NCI-H524 (cell line): ENCODE measurements at regions not wholly inside any gene's neighbourhood (a gene's known extent, or its start where the extent isn't known, plus 50 kb on each side); places are given as distances from the start of the nearest gene placed in this dataset.

Experiments
- DNase-seq, 2 experiments: peaks; one replicate each; lab custom pipeline; 2025; lab: John Stamatoyannopoulos, UW

- no peak for DNase-seq
Observed at GRCh38 chr4:115343171-115343570, 229.8 kb upstream of the NDST4 start.

GRCh38 chr4:115334736-115335411 lies 221.5 kb upstream of the NDST4 start:
- no peak for DNase-seq

- no peak for DNase-seq
Observed at GRCh38 chr4:115332078-115332477, 218.7 kb upstream of the NDST4 start.

- no peak for DNase-seq
Observed at GRCh38 chr4:115331241-115331640, 217.8 kb upstream of the NDST4 start.

DNA sequence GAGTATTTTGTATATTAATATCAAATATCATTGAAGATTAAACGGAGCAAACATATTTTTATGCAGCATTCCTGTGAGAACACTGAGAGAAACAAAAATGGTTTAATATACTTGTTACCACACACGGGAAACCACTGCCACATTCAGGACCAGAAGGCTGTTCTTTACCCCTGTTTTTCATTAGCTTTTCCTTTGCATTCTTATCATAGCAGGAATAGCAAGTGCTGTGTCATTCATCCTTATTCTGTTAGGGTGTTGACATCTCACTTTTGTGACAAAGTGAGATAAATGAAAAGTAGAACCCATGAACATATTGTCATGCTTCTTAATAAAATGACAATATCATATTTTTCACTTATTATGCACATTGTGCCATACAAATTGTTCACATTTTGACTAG lies 212.4 kb upstream of the NDST4 start:
- DNase-seq = no peak

DNA sequence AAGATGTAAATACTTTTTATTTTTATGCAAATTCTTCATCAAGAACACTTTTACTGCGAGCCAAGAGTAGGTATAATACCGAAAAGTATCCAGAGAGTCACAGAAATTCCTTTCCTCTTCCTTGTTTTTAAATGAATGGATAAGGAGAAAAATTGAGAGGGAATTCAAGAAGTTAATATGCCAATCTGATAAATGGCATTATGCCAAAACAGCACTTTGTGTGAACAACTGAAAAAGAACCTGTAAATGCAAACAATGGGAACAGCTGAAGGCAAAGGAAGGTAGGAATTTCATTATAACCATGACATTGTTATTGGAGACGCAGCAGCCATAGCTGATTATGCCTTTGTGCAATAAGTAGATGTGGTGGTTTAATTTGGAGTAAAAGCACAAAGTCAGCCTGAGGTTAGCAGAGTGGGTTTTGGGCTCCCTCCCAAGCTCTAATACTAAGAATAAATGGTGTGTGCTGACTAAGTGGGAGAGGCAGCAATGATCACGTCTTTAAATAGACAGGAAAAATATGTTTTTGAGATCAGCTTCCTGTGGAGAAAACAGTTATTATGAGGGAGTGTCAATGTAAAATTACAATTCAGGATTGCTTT lies 209.8 kb upstream of the NDST4 start:
- no peak for DNase-seq

DNA sequence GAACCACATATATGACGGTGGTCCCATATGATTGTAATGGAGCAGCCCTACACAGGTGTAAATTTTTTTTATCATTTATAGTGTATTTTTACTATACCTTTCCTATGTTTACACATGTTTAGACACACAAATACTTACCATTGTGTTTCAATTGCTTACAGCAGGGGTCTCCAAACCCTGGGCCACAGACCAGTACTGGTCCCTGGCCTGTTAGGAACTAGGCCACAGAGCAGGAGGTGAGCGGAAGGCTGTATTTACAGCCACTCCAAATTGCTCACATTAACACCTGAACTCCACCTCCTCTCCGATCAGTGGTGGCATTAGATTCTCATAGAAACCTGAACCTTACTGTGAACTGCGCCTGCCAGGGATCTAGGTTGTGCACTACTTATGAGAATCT lies 201.8 kb upstream of the NDST4 start:
- no peak for DNase-seq

- DNase-seq = no peak
Observed at GRCh38 chr4:115310641-115311040, 197.2 kb upstream of the NDST4 start.

- DNase-seq = no peak
Observed at GRCh38 chr4:115294717-115295116, 181.3 kb upstream of the NDST4 start.

DNA sequence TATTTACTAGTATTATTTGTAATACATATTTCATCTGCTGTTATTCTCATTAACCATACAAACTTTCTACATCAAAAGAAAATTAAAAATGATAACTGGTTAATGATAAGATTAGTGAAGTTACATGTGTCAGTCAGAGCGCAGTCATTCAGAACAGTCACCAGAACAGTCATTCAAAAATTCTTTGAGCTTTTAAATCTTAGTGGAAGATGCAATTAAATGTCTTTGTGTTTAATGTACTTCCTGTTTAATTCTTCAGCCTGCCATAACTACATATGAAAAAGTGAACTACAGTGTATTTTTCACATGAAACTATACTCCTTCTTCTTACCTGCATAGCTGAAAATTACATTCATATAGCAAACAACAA lies 179.7 kb upstream of the NDST4 start:
- DNase-seq = no peak

DNA sequence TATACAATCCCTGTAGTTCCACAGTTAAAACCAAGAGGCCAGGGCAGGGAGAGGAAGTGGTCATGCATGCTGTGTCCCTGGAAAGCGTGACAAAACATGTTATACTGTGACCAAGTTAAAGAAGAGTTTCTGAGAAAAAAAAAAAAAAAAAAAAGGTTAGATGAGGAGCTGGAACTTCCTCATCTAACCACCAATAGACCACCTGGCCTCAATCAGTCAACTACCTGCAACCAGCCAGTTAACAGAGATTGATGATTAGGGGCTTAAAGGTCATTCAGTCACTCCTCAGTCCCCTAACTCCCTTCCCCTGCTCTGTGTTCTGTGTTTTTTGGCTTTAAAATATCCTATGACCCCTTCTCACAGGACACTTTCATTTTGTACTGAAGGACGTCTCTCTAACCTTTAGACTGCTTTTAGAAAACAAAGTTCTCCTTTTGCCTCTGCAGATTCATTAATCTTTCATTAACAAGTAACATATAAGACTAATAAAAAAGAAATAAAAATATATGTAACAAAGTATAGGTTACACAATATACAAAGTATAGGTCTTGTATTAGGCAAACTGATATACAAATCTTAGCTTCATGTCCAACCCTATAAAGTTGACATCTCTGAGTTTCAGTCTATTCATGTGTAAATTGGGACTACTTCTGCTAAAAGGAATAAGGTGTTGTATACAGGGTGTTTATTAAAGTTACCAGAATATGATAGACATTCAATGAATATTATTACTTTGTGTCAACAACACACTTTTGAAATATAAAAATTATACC lies 179.1 kb upstream of the NDST4 start:
- DNase-seq = no peak

GRCh38 chr4:115287426-115287825 lies 174.0 kb upstream of the NDST4 start:
- DNase-seq = no peak

DNA sequence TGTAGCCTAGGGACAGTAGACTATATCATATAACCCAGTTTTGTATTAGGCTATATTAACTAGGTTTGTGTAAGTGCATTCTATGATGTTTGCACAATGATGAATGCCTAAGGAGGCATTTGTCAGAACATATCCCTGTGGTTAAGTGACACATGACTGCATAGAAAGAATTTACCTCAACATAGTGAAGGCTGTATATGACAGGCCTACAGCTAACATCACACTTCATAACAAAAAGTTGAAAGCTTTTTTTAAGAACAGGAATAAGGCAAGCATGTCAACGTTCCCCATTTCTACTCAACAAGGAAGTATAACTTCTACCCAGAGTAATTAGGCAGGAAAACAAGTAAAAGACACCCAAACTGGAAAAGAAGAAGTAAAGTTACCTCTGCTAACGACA lies 165.9 kb upstream of the NDST4 start:
- no peak for DNase-seq

DNA sequence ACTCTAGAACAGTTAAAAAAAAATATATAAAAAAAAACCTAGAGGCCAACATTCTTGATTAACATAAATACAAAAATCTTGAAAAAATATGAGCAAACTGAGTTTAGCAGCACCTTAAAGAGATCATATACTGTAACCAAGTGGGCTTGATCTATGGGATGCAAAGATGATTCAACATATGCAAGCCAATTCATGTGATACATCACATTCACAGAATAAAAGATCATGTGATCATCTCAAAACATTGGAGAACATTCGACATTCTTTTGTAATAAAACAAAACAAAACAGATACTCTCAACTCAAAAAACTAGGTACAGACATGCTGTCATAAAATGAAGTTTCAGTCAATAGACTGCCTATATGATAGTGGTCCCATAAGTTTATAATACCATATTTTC lies 165.4 kb upstream of the NDST4 start:
- no peak for DNase-seq

DNA sequence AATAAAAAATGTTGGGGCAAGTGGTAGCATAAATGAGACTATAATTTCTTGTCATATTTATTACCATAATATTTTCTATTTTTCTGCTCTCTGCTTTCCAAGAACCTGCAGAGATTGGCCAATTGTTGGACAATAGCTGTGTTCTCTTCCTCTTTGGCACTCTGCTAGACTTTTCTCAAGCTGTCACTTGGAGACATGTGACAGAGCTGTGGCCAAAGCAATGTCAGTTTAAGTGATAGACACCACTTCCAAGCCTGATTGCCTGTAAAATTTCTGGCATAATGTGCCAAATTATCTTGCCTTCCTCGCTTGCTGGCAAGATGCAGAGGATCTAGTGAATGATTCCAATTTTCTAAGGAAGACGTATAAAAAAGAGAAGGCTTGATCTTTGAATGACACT lies 162.2 kb upstream of the NDST4 start:
- no peak for DNase-seq

DNA sequence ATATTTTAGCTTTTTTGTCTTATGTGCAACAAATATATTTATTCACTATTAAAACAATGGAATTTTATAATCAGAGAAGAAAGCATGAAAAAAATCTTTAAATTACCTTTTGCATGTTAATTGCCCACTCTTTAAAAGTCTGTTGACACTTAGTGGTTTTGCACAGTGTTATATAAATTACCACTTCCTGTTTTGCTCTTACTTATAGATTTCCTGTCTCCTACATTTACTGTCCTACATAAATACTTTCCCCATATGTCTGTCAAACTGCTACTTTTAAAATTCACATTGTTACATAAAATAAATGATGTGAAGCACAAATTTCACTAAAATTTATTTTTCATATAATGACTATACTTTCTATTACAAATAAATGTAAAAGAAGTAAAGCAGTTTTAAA lies 161.1 kb upstream of the NDST4 start:
- no peak for DNase-seq

GRCh38 chr4:115272594-115272993 lies 159.2 kb upstream of the NDST4 start:
- no peak for DNase-seq

DNA sequence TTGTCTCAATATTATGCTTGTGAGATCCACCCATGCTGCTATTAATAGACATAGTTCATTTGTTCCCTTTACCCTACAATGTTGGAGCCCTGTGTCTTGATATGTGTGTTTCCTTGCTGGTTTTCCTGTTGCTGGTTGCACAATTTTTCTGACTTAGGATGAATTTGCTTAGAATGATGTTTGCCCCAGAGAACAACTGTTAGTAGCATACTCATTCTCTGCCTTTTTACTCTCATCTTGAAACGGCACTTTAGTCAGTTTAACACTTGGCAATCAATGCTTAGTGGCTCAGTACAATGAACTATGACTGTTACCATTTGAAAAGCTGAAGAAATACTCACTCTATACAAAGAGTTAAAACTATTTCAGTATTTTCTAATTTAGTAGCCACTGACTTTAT lies 158.8 kb upstream of the NDST4 start:
- DNase-seq = no peak

GRCh38 chr4:115260195-115260594 lies 146.8 kb upstream of the NDST4 start:
- no peak for DNase-seq

DNA sequence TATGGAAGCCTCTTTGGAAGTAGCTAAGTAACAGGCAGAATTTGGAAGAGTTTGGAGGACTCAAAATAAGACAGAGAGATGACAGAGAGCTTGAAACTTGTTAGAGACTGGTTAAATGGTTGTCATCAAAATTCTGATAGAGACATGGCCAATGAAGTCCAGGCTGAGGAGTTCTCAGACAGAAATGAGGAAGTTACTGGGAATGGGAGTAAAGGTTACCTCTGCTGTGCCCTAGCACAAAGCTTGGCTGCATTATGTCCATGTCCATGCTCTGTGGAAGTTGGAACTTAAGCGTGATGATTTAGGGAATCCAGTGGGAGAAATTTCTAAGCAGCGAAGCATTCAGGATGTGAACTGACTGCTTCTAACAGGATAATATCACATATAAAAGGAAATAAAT lies 146.2 kb upstream of the NDST4 start:
- no peak for DNase-seq

- no peak for DNase-seq
Observed at GRCh38 chr4:115249808-115250207, 136.4 kb upstream of the NDST4 start.

- DNase-seq = no peak
Observed at GRCh38 chr4:115234405-115235093, 121.1 kb upstream of the NDST4 start.

DNA sequence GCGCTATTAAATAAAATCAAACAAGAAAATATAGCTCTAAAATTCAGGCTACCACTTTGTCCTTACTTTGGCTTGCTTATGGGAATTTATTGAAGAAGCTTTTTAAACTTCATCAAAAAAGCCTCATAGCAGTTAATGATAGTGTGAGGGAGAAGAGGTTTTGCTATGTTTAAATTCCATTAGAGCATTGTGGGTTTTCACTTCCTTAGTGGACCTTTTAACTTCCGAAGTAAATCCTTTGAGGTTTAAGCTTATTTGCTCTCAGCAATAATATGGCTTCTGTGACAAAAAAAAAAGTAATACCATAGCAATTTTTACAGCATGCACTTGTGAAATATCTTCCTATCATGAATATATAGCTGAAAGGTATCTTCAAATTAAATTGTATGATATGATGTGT lies 120.2 kb upstream of the NDST4 start:
- DNase-seq = no peak
